ENCODE measurements at regions not wholly inside any gene's neighbourhood (a gene's known extent, or its start where the extent isn't known, plus 50 kb on each side); places are given as distances from the start of the nearest gene placed in this dataset.

DNA sequence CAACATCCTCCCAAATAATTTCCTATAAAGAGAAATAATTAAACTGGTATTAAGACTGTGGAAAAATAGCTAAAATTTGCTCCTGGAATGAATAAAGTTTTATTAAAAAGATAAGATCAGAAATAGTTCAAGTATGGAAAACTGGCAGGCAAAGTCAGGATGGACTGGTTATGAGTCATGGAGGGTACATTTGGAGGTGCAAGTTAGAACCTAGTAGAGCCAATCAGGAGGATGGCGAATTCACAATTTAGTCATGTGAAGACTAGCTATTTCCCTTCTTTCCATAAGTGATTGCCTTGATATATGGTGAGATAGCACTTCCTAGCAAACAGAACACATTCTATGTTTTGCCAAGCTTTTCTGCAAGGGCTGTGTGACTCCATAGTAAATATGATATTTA is 1303.5 kb downstream of the EFNA5 start:
- TF ChIP-seq, protein P1, sequence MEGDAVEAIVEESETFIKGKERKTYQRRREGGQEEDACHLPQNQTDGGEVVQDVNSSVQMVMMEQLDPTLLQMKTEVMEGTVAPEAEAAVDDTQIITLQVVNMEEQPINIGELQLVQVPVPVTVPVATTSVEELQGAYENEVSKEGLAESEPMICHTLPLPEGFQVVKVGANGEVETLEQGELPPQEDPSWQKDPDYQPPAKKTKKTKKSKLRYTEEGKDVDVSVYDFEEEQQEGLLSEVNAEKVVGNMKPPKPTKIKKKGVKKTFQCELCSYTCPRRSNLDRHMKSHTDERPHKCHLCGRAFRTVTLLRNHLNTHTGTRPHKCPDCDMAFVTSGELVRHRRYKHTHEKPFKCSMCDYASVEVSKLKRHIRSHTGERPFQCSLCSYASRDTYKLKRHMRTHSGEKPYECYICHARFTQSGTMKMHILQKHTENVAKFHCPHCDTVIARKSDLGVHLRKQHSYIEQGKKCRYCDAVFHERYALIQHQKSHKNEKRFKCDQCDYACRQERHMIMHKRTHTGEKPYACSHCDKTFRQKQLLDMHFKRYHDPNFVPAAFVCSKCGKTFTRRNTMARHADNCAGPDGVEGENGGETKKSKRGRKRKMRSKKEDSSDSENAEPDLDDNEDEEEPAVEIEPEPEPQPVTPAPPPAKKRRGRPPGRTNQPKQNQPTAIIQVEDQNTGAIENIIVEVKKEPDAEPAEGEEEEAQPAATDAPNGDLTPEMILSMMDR (conservative IDR thresholded peaks at IDR 0.05; ENCODE audit: low read depth, low read length), result no peak
- no peak for TF ChIP-seq EZH2 (IDR thresholded peaks at IDR 0.05; ENCODE audit: borderline replicate concordance, low read depth, low read length, poor library complexity, severe bottlenecking)

All from A673 (cell line).